Astrocyte (in vitro differentiated cells and primary cell): ENCODE measurements at regions not wholly inside any gene's neighbourhood (a gene's known extent, or its start where the extent isn't known, plus 50 kb on each side); places are given as distances from the start of the nearest gene placed in this dataset.

ENCODE experiments used
- DNase-seq: peaks from one replicate; pipeline ENCODE4 v3.0.0-alpha.2; 2010; ENCODE audit warnings: low read depth
- FAIRE-seq: peaks from 2 replicates; lab custom pipeline; 2011; peaks lifted over from hg19 to GRCh38; lab: Jason Lieb, UNC
- H2AFZ ChIP-seq: 2 replicates; pipeline ENCODE4 v1.6.0; 2012; ENCODE audit warnings: low read depth, low read length, inconsistent platforms
- H3K27ac ChIP-seq: 2 replicates; pipeline ENCODE4 v1.5.1; 2011; ENCODE audit warnings: low read depth, low read length, inconsistent platforms
- H3K27me3 ChIP-seq: 2 replicates; pipeline ENCODE4 v1.6.0; 2011; ENCODE audit warnings: low read length, inconsistent platforms; ENCODE audit not compliant: insufficient read depth
- H3K36me3 ChIP-seq: 2 replicates; pipeline ENCODE4 v1.5.1; 2011; ENCODE audit warnings: low read length, inconsistent platforms; ENCODE audit not compliant: insufficient read depth
- H3K4me1 ChIP-seq: 2 replicates; pipeline ENCODE4 v1.5.1; 2011; ENCODE audit warnings: low read length, inconsistent platforms; ENCODE audit not compliant: insufficient read depth
- H3K4me2 ChIP-seq: 2 replicates; pipeline ENCODE4 v1.6.0; 2012; ENCODE audit warnings: low read length, inconsistent platforms
- H3K4me3 ChIP-seq: 2 replicates; pipeline ENCODE4 v1.5.1; 2011; ENCODE audit warnings: low read depth, mild to moderate bottlenecking, low read length, inconsistent platforms; ENCODE audit not compliant: insufficient read depth
- H3K79me2 ChIP-seq: 2 replicates; pipeline ENCODE4 v1.6.0; 2012; ENCODE audit warnings: mild to moderate bottlenecking, low read length, inconsistent platforms; ENCODE audit not compliant: insufficient read depth
- H3K9ac ChIP-seq: 2 replicates; pipeline ENCODE4 v1.6.0; 2012; ENCODE audit warnings: mild to moderate bottlenecking, low read length, inconsistent platforms
- H3K9me3 ChIP-seq: 2 replicates; pipeline ENCODE4 v1.5.1; 2012; ENCODE audit warnings: low read depth, mild to moderate bottlenecking, low read length, inconsistent platforms; ENCODE audit not compliant: insufficient read depth
- H4K20me1 ChIP-seq: 2 replicates; pipeline ENCODE4 v1.6.0; 2012; ENCODE audit warnings: low read length, inconsistent platforms; ENCODE audit not compliant: insufficient read depth
- H3K27ac Mint-ChIP-seq: one replicate; pipeline ENCODE4 v1.8.0; 2021; ENCODE audit warnings: mild to moderate bottlenecking, mixed read lengths; ENCODE audit not compliant: unreplicated experiment
- H3K27me3 Mint-ChIP-seq: one replicate; pipeline ENCODE4 v1.8.0; 2021; ENCODE audit warnings: low read depth, mixed read lengths; ENCODE audit not compliant: unreplicated experiment
- H3K36me3 Mint-ChIP-seq: one replicate; pipeline ENCODE4 v1.8.0; 2021; ENCODE audit warnings: low read depth, mixed read lengths; ENCODE audit not compliant: unreplicated experiment
- H3K4me1 Mint-ChIP-seq: one replicate; pipeline ENCODE4 v1.8.0; 2021; ENCODE audit warnings: low read depth, mixed read lengths; ENCODE audit not compliant: unreplicated experiment
- H3K4me3 Mint-ChIP-seq: one replicate; pipeline ENCODE4 v1.8.0; 2021; ENCODE audit warnings: mild to moderate bottlenecking, moderate library complexity, mixed read lengths; ENCODE audit not compliant: unreplicated experiment
- H3K9me3 Mint-ChIP-seq: one replicate; pipeline ENCODE4 v1.8.0; 2021; ENCODE audit warnings: mild to moderate bottlenecking, mixed read lengths; ENCODE audit not compliant: unreplicated experiment
- CTCF ChIP-seq: IDR thresholded peaks from 2 replicates; pipeline ENCODE4 v1.5.1; 2011; ENCODE audit warnings: low read depth, mild to moderate bottlenecking, inconsistent platforms, low read length, moderate library complexity; ENCODE audit not compliant: insufficient read depth
- EZH2 ChIP-seq: IDR thresholded peaks from 2 replicates; pipeline ENCODE4 v1.6.1; 2012; ENCODE audit warnings: mild to moderate bottlenecking, low read length, inconsistent platforms; ENCODE audit not compliant: insufficient read depth

- Histone ChIP-seq H3K4me1 (peaks cover 12% of the 10 kb centered on the region), H3K27me3 (no peaks in the 10 kb centered on the region), H3K4me3 (no peak overlapping the region), H3K27ac (peak overlapping the region; percentile 23), H3K9me3 (peaks cover 3% of the 10 kb centered on the region), H3K9ac (no peak overlapping the region), H3K79me2 (no peaks in the 10 kb centered on the region), H2AFZ (peak overlapping the region; percentile 23), H4K20me1 (no peaks in the 10 kb centered on the region), H3K36me3 (no peaks in the 10 kb centered on the region), H3K4me2 (peak overlapping the region; percentile 4)
- FAIRE-seq (no peak), DNase-seq (no peak)
- no peaks in the 10 kb centered on the region for H3K36me3 Mint-ChIP-seq
- peaks cover 34% of the 10 kb centered on the region for H3K4me1 Mint-ChIP-seq
- H3K27me3 Mint-ChIP-seq, result no peaks in the 10 kb centered on the region
- no peaks in the 10 kb centered on the region for H3K9me3 Mint-ChIP-seq
- no peak overlapping the region for H3K4me3 Mint-ChIP-seq
- TF ChIP-seq CTCF, result no peak
- peak overlapping the region; percentile 72 for H3K27ac Mint-ChIP-seq
These were observed 239.1 kb downstream of the ENC1 start for GRCh38 chr5:74401281-74401945.

- Mint-ChIP-seq H3K4me1 (peaks cover 41% of the 10 kb centered on the region), H3K27ac (no peak overlapping the region), H3K36me3 (no peaks in the 10 kb centered on the region), H3K4me3 (no peak overlapping the region), H3K9me3 (no peaks in the 10 kb centered on the region), H3K27me3 (no peaks in the 10 kb centered on the region)
- Histone ChIP-seq H3K9me3 (peaks cover 3% of the 10 kb centered on the region), H3K27ac (no peak overlapping the region), H3K79me2 (no peaks in the 10 kb centered on the region), H4K20me1 (no peaks in the 10 kb centered on the region), H3K27me3 (no peaks in the 10 kb centered on the region), H3K4me3 (no peak overlapping the region), H3K9ac (no peak overlapping the region), H3K4me1 (peaks cover 16% of the 10 kb centered on the region), H3K36me3 (no peaks in the 10 kb centered on the region), H2AFZ (no peak overlapping the region), H3K4me2 (no peak overlapping the region)
- FAIRE-seq, result no peak
- TF ChIP-seq CTCF (no peak), EZH2 (no peak)
- DNase-seq, result no peak
These were observed 240.5 kb downstream of the ENC1 start for GRCh38 chr5:74400067-74400466.

- H4K20me1 ChIP-seq, result no peaks in the 10 kb centered on the region
- no peak overlapping the region for H3K27ac ChIP-seq
- no peaks in the 10 kb centered on the region for H3K36me3 ChIP-seq
- H3K36me3 Mint-ChIP-seq, result no peaks in the 10 kb centered on the region
- H2AFZ ChIP-seq, result no peak overlapping the region
- H3K79me2 ChIP-seq, result no peaks in the 10 kb centered on the region
- DNase-seq, result peak; percentile 62
- no peaks in the 10 kb centered on the region for H3K27me3 ChIP-seq
- peaks cover 3% of the 10 kb centered on the region for H3K9me3 ChIP-seq
- no peaks in the 10 kb centered on the region for H3K9me3 Mint-ChIP-seq
- H3K27ac Mint-ChIP-seq, result no peak overlapping the region
- H3K9ac ChIP-seq, result no peak overlapping the region
- TF ChIP-seq CTCF, result no peak
- no peak for TF ChIP-seq EZH2
- H3K4me3 Mint-ChIP-seq, result no peak overlapping the region
- H3K4me1 Mint-ChIP-seq, result peaks cover 42% of the 10 kb centered on the region
- peaks cover 22% of the 10 kb centered on the region for H3K4me1 ChIP-seq
- no peak overlapping the region for H3K4me2 ChIP-seq
- no peaks in the 10 kb centered on the region for H3K27me3 Mint-ChIP-seq
- FAIRE-seq, result no peak
- no peak overlapping the region for H3K4me3 ChIP-seq
These were observed 243.5 kb downstream of the ENC1 start for GRCh38 chr5:74396913-74397622.
